DMS 273 (cell line): ENCODE measurements at regions not wholly inside any gene's neighbourhood (a gene's known extent, or its start where the extent isn't known, plus 50 kb on each side); places are given as distances from the start of the nearest gene placed in this dataset.

Experiments used
- DNase-seq: peaks from one replicate; lab custom pipeline; 2025; ENCODE audit not compliant: unreplicated experiment; lab: John Stamatoyannopoulos, UW

- no peak for DNase-seq
Observed at GRCh38 chr12:125738211-125738610, 673.0 kb downstream of the AACS start.

DNA sequence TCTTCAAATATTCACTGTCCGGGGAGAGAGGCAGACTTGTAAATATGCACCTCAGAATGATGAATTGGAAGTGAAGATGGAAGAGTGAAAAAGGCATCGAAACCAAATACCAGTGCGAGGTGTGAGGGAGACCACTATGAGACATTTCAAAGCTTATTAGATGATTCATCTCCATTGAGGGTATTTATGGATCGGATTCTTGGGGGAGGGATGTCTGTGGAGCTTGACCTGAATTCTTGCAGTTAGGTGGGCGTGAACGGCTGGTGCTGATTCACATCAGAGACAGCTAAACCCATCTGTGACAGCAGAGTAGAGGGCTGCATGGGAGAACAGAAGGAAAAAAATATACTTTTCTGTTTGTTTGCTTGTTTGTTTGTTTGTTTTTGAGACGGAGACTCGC, 677.2 kb downstream of the AACS start:
- DNase-seq, result no peak

DNA sequence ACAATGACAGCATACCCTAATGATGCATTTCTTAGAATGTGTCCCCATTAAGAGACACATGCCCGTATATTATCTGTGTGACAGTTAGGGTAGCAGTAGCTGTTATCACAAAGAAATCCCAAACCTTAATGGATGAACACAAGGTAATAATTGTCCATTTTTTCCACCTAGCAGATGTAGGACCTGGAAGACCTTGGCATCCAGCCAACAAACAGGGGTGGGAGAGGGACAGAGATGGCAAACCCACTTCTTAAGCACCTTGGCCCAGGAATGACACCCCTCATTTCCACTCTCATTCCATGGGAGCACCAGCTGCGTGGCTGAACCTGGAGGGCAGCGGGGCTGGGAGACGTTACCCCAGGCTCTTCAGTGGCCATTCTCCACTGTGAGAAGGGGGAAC, 679.0 kb downstream of the AACS start:
- peak; percentile 0 for DNase-seq

- no peak for DNase-seq
Observed at GRCh38 chr12:125755512-125755911, 690.3 kb downstream of the AACS start.

DNA sequence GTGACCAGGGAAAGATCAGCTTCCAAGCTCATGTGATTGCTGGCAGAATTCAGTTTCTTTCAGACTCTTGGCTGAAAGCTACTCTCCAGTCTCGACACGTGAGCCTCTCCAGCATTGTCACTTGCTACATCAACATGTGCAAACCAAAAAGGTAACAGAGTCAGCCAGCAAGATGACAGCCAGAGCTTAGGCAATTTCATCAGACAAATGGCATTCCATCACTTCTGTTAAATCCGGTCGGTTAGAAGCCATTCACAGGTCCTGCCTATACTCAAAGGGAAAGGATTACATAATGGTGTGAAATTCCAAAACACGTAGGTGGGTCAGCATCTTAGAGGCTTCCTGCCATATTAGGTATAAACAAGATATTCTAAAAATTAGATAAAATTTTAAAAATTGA, 700.9 kb downstream of the AACS start:
- no peak for DNase-seq

GRCh38 chr12:125772403-125772802, 707.2 kb downstream of the AACS start:
- no peak for DNase-seq

GRCh38 chr12:125773033-125773640, 707.9 kb downstream of the AACS start:
- peak; percentile 33 for DNase-seq

DNA sequence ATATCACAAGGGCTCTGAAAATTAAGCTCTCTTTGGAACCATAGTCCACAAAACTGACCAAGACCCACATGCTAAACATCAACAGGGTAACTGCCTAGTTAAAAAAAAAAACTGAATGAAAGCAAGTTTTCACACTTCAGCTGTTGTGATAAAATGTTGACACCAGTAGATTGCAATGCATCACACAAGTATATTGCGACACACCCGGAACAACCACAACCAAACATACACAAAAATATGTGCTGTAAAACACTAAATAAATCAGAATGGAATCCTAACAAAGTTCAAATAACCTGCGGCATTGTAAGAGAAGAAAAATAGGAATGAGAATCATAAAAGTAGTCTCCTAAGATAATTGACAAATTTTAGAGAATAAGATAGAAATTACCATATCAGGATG, 710.3 kb downstream of the AACS start:
- DNase-seq, result no peak

- no peak for DNase-seq
Observed at GRCh38 chr12:125776212-125776611, 711.0 kb downstream of the AACS start.

DNA sequence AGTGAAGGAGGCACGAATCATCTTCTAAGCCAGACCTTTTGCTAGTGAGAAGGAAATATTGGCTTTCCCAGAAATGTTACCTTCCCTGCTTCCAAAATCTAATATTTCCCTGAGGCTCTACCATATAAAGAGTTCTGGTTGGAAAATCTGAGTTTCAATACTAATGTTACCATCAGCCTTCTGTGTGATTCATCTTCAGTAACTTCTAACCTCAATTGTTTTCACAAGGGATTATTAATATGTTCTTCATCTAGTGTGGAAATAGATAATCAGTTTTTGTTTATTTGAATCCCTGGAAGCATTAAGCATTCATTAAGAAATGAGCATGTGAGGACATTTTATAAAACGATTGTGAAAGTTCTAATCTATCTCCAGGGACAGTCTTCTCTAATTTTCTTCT, 720.9 kb downstream of the AACS start:
- no peak for DNase-seq

- no peak for DNase-seq
Observed at GRCh38 chr12:125794401-125794800, 729.2 kb downstream of the AACS start.

DNA sequence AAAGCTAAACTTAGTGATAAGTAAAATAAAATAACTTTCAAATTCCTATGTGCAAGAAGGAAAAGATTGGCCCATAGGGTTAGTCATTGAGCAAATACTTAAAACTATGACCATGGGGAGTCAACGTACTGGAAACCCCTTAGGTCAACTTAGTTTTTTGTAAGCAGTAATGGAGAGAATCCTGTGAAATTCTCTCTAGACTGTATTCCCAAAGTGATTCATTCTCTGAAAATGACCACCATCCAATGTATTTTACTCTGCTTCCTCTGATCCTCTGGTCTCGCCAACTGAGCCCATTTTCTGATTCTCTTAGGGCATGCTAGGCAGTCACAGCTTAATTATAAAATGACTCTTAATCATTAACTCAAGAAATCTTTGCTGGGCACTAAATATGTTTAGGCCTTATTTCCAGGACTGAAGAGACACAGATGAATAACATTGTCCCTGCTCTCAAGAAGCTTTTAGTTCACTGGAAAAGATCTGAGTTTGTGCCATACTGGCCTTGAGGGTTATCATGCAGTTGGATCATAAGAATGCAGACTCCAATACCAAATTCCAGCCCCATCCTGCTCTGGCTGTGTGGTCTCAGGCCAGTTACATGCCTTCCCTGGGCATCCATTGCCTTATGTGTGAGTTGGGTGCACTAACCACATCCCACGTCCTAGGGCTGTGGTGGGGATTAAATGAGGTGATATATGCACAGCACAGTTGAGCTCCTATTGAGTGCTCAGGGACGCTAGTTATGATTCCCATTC, 732.4 kb downstream of the AACS start:
- DNase-seq, result no peak

GRCh38 chr12:125804660-125805059, 739.4 kb downstream of the AACS start:
- no peak for DNase-seq

GRCh38 chr12:125824276-125824675, 759.0 kb downstream of the AACS start:
- no peak for DNase-seq

- no peak for DNase-seq
Observed at GRCh38 chr12:125835852-125836251, 770.6 kb downstream of the AACS start.

DNA sequence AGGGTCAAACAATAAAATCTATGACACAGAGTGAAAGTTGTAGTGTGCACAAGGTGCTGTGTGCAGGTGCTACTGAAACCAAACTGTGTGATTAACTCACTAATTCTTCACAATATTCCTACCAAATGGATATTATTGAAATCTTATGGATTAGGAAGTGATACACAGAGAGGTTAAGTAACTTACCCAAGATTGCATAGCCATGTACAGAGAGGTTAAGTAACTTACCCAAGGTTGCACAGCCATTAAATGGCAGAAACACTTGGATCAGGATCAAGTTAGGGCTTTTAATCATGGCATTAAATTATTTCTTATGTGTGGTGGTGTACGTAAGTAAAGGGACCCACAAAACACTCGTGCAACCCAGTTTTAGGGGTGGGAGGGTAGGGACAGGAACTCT, 771.4 kb downstream of the AACS start:
- DNase-seq, result no peak

DNA sequence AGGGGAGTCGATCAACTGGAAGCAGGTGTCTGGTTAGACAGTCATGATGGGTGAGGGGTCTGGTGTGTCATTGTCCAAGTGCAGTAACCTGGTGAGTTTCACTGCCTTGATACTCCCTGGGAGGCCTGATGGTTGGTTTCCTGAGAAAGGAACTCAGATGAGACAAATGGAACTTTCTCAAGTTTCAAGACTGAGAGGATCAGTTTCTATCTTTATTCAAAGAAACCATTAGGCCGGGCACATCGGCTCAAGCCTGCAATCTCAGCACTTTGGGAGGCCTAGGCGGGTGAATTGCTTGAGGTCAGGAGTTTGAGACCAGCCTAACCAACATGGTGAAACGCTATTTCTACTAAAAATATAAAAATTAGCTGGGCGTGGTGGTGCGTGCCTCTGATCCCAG, 776.1 kb downstream of the AACS start:
- no peak for DNase-seq

GRCh38 chr12:125852116-125852515, 786.9 kb downstream of the AACS start:
- DNase-seq, result no peak

- no peak for DNase-seq
Observed at GRCh38 chr12:125852679-125853078, 787.4 kb downstream of the AACS start.

GRCh38 chr12:125853670-125854069, 788.4 kb downstream of the AACS start:
- DNase-seq, result no peak

GRCh38 chr12:125856366-125856765, 791.1 kb downstream of the AACS start:
- no peak for DNase-seq

GRCh38 chr12:125856896-125857295, 791.7 kb downstream of the AACS start:
- DNase-seq, result no peak
